ENCODE measurements at regions not wholly inside any gene's neighbourhood (a gene's known extent, or its start where the extent isn't known, plus 50 kb on each side); places are given as distances from the start of the nearest gene placed in this dataset.

- no peak overlapping the region for H3K9ac ChIP-seq
- H3K27ac ChIP-seq = peak overlapping the region; percentile 100; the same call in 1 of the 2 replicates
- H3K27me3 ChIP-seq (ENCODE audit: insufficient read depth, low read depth) = no peaks in the 10 kb centered on the region
- H3K4me1 ChIP-seq (ENCODE audit: low read depth, poor library complexity, severe bottlenecking) = peaks cover 16% of the 10 kb centered on the region
- no peaks in the 10 kb centered on the region for H3K36me3 ChIP-seq (ENCODE audit: insufficient read depth)
- no peak overlapping the region for H3K4me3 ChIP-seq (IDR thresholded peaks at IDR 0.05; ENCODE audit: insufficient read depth, low read depth, low read length)
- no peak overlapping the region for H2AFZ ChIP-seq (ENCODE audit: low read depth)
- H3K4me2 ChIP-seq = peak overlapping the region; percentile 67; the same call in 1 of the 2 replicates
- TF ChIP-seq CTCF (conservative IDR thresholded peaks at IDR 0.05; ENCODE audit: low read depth, low read length) = no peak
- H4K20me1 ChIP-seq (ENCODE audit: insufficient read depth) = no peaks in the 10 kb centered on the region
- H3K79me2 ChIP-seq (ENCODE audit: insufficient read depth, low read depth) = peaks cover 13% of the 10 kb centered on the region; the same call in 1 of the 2 replicates
Observed at GRCh38 chr1:244968471-244968871, 104.1 kb upstream of the HNRNPU start.

- H3K4me1 ChIP-seq (ENCODE audit: low read depth, poor library complexity, severe bottlenecking) = peaks cover 10% of the 10 kb centered on the region
- H3K4me3 ChIP-seq (IDR thresholded peaks at IDR 0.05; ENCODE audit: insufficient read depth, low read depth, low read length) = no peak overlapping the region
- no peak overlapping the region for H3K4me2 ChIP-seq
- no peak overlapping the region for H2AFZ ChIP-seq (ENCODE audit: low read depth)
- H3K9ac ChIP-seq = no peak overlapping the region
- H4K20me1 ChIP-seq (ENCODE audit: insufficient read depth) = no peaks in the 10 kb centered on the region
- H3K27ac ChIP-seq = no peak overlapping the region
- peaks cover 3% of the 10 kb centered on the region; the same call in 1 of the 2 replicates for H3K79me2 ChIP-seq (ENCODE audit: insufficient read depth, low read depth)
- no peak for TF ChIP-seq CTCF (conservative IDR thresholded peaks at IDR 0.05; ENCODE audit: low read depth, low read length)
- no peaks in the 10 kb centered on the region for H3K27me3 ChIP-seq (ENCODE audit: insufficient read depth, low read depth)
- no peaks in the 10 kb centered on the region for H3K36me3 ChIP-seq (ENCODE audit: insufficient read depth)
Observed at GRCh38 chr1:244967159-244967558, 102.8 kb upstream of the HNRNPU start.

GRCh38 chr1:244965185-244966030 lies 101.1 kb upstream of the HNRNPU start:
- Histone ChIP-seq H4K20me1 (ENCODE audit: insufficient read depth) (no peaks in the 10 kb centered on the region), H3K4me1 (ENCODE audit: low read depth, poor library complexity, severe bottlenecking) (peaks cover 10% of the 10 kb centered on the region), H3K4me3 (IDR thresholded peaks at IDR 0.05; ENCODE audit: insufficient read depth, low read depth, low read length) (no peak overlapping the region), H3K27ac (no peak overlapping the region), H3K36me3 (ENCODE audit: insufficient read depth) (no peaks in the 10 kb centered on the region), H2AFZ (ENCODE audit: low read depth) (no peak overlapping the region), H3K79me2 (ENCODE audit: insufficient read depth, low read depth) (no peaks in the 10 kb centered on the region), H3K27me3 (ENCODE audit: insufficient read depth, low read depth) (no peaks in the 10 kb centered on the region), H3K4me2 (no peak overlapping the region), H3K9ac (no peak overlapping the region)
- no peak for TF ChIP-seq CTCF (conservative IDR thresholded peaks at IDR 0.05; ENCODE audit: low read depth, low read length)

GRCh38 chr1:244964112-244964971 lies 100.0 kb upstream of the HNRNPU start:
- no peak overlapping the region for H3K4me3 ChIP-seq (IDR thresholded peaks at IDR 0.05; ENCODE audit: insufficient read depth, low read depth, low read length)
- no peak overlapping the region for H3K27ac ChIP-seq
- H3K4me1 ChIP-seq (ENCODE audit: low read depth, poor library complexity, severe bottlenecking) = peaks cover 9% of the 10 kb centered on the region
- no peaks in the 10 kb centered on the region for H4K20me1 ChIP-seq (ENCODE audit: insufficient read depth)
- no peak overlapping the region for H2AFZ ChIP-seq (ENCODE audit: low read depth)
- no peak for TF ChIP-seq CTCF (conservative IDR thresholded peaks at IDR 0.05; ENCODE audit: low read depth, low read length)
- no peak overlapping the region for H3K9ac ChIP-seq
- H3K79me2 ChIP-seq (ENCODE audit: insufficient read depth, low read depth) = no peaks in the 10 kb centered on the region
- no peaks in the 10 kb centered on the region for H3K36me3 ChIP-seq (ENCODE audit: insufficient read depth)
- H3K27me3 ChIP-seq (ENCODE audit: insufficient read depth, low read depth) = no peaks in the 10 kb centered on the region
- H3K4me2 ChIP-seq = no peak overlapping the region

Data from KMS-11 (cell line).